ENCODE measurements at regions not wholly inside any gene's neighbourhood (a gene's known extent, or its start where the extent isn't known, plus 50 kb on each side); places are given as distances from the start of the nearest gene placed in this dataset.

DNA sequence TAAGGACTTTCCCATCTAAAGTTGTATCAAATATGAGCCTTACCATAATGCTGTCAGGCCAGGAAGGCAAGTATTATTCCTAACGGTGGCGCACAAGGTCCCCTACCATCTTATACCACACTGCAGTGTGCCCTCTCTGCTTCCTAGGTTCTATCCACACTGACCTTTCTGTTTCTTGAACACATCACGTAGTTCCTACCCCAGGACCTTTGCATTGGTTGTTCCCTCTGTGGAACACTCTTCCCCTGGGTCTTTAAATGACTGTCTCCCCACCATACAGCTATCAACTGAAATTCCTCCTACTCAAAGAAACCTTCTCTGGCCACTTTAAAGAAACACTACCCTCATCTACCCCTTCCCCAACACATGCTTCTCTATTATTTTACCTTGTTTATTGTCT, 104.5 kb upstream of the SPACA1 start:
- no peaks in the 10 kb centered on the region for H3K4me1 ChIP-seq (ENCODE audit: insufficient read depth, low read length)
- no peak overlapping the region for H4K8ac ChIP-seq (replicated peaks; ENCODE audit: insufficient read length, low read depth, low read length)
- Mint-ChIP-seq H3K27me3 (ENCODE audit: low read depth) (no peaks in the 10 kb centered on the region), H3K36me3 (ENCODE audit: insufficient read depth in 1 of 3, low read depth in 3 of 3) (no peaks in the 10 kb centered on the region), H3K4me1 (peaks cover 16 to 18% of the 10 kb centered on the region in 2 experiments), H3K27ac (no peak overlapping the region), H3K4me3 (no peak overlapping the region), H3K9me3 (no peaks in the 10 kb centered on the region)
- no peak overlapping the region for H2BK120ac ChIP-seq (ENCODE audit: low read depth, low read length, poor library complexity, severe bottlenecking)
- no peak overlapping the region for H3T11ph ChIP-seq (ENCODE audit: low read length)
- H2BK20ac ChIP-seq (ENCODE audit: low read depth, low read length, poor library complexity, severe bottlenecking), result no peak overlapping the region
- H3K4me2 ChIP-seq (ENCODE audit: insufficient read depth, insufficient read length, low read length), result no peak overlapping the region
- H2BK5ac ChIP-seq (ENCODE audit: insufficient read length, low read length), result no peak overlapping the region
- H3K9me3 ChIP-seq (ENCODE audit: control insufficient read depth, low read depth, low read length), result no peaks in the 10 kb centered on the region
- H4K5ac ChIP-seq (ENCODE audit: insufficient read length, low read depth, low read length), result no peak overlapping the region
- no peaks in the 10 kb centered on the region for H3K23me2 ChIP-seq (ENCODE audit: insufficient read length, low read depth, low read length, poor library complexity, severe bottlenecking)
- no peak overlapping the region for H4K91ac ChIP-seq (ENCODE audit: insufficient read length, low read depth, low read length)
- H3K79me2 ChIP-seq (ENCODE audit: insufficient read depth, low read length), result no peaks in the 10 kb centered on the region
- TF ChIP-seq CTCF (conservative IDR thresholded peaks at IDR 0.05), result no peak
- H3K27me3 ChIP-seq (ENCODE audit: insufficient read depth, low read length), result no peaks in the 10 kb centered on the region
- H3K9ac ChIP-seq (ENCODE audit: extremely low read depth, insufficient read length, low read length), result no peak overlapping the region
- no peak overlapping the region for H2BK12ac ChIP-seq (ENCODE audit: insufficient read length, low read depth, low read length)
- H2BK15ac ChIP-seq (ENCODE audit: low read depth, low read length), result no peak overlapping the region
- no peaks in the 10 kb centered on the region for H3K79me1 ChIP-seq (ENCODE audit: insufficient read depth, low read depth, low read length, poor library complexity, severe bottlenecking)
- no peaks in the 10 kb centered on the region for H4K20me1 ChIP-seq (ENCODE audit: control insufficient read depth, insufficient read depth, insufficient read length)
- no peak overlapping the region for H3K4ac ChIP-seq (ENCODE audit: low read depth, low read length)
- no peak overlapping the region for H3K27ac ChIP-seq (ENCODE audit: insufficient read length, low read depth, low read length)
- no CpG with 5 or more reads among the region's 3 CpGs for WGBS (ENCODE audit: extremely low coverage, insufficient read length, low lambda C conversion rate)
- H3K18ac ChIP-seq (ENCODE audit: insufficient read length, low read depth, low read length), result no peak overlapping the region
- no peak overlapping the region for H2AFZ ChIP-seq (ENCODE audit: low read length)
- no peak for DNase-seq
- no peak overlapping the region for H2AK5ac ChIP-seq (ENCODE audit: insufficient read length, low read length)
- no peak overlapping the region for H3K56ac ChIP-seq (ENCODE audit: insufficient read length, low read depth, low read length)
- H3K14ac ChIP-seq (ENCODE audit: insufficient read depth, low read length), result no peak overlapping the region
- no peak overlapping the region for H3K23ac ChIP-seq (ENCODE audit: insufficient read length, low read depth, low read length)
